ENCODE measurements at regions not wholly inside any gene's neighbourhood (a gene's known extent, or its start where the extent isn't known, plus 50 kb on each side); places are given as distances from the start of the nearest gene placed in this dataset.
A peak's percentile ranks its signal among the peaks of the same experiment; 100 is the strongest.

DNA sequence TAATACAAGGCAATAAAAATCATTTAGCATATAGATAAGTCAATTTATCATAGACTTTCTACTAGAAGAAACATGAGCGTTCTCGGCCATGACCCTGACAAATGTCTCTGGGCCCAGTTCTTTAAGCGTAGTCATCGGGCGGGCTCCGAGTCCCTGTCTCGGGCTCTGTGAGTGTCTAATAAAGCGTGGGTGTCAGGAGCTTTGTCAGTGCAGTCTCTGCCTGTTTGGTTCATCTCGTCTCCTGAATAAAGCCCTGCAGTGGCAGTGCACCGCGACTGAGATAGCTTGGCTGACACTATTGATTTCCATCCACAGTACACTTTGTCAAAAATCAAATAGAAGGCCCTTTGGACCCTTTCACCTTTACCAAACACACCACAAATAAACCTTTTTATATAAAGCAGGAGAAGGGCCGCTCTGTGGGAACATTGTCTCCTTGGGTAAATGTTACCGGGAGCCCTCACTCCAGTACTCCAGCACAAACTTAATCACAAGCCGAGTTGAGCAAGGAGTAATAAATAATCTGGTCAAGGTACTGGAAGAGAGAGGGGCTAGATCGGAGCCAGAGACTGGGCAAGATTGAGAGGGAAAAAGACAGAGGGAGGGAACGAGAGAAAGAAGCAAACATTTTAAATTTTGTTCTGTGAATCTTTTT, 368.2 kb upstream of the TSHZ3 start:
- DNase-seq, result no peak

GRCh38 chr19:31718032-31718431, 368.8 kb upstream of the TSHZ3 start:
- no peak for DNase-seq

DNA sequence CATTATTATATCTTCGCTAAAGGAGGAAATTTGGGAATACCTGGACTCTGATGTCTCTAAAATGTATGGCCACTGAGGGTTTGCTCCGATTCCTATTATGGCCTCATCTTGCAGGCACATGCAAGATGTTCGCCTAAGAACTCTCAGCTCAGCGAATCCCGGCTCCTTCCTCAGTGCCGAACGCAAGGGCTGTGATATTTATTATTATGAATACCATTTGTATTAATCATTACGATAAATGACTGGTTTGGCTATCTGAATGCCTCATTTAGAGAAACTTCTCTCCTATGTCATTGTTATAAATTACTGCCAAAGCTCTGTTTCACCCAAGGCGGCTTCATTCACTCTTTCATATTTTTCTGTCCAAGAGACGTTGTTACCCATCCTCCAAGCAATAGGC, 369.7 kb upstream of the TSHZ3 start:
- DNase-seq, result no peak

- no peak for DNase-seq
These were observed 373.9 kb upstream of the TSHZ3 start for GRCh38 chr19:31723101-31723500.

GRCh38 chr19:31725051-31725450, 375.8 kb upstream of the TSHZ3 start:
- no peak for DNase-seq

DNA sequence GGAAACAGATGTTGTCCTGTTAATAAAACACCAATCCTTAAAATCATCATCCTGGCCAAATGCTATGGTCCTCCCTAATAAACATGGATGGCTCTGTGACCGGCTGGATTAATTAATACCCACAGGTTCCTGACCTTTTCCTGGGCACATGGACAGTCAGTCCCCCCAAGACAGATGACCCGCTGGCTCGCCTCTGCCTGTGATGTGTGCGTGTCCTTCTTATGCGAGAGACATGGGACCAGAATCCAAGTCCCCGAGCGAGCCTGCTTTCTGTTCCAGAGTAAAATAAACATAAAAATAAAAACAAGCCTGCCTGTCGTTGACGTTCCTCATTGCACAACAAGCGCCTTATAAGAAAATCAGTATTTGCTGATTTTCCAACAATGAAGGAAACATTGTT, 378.3 kb upstream of the TSHZ3 start:
- DNase-seq, result no peak

DNA sequence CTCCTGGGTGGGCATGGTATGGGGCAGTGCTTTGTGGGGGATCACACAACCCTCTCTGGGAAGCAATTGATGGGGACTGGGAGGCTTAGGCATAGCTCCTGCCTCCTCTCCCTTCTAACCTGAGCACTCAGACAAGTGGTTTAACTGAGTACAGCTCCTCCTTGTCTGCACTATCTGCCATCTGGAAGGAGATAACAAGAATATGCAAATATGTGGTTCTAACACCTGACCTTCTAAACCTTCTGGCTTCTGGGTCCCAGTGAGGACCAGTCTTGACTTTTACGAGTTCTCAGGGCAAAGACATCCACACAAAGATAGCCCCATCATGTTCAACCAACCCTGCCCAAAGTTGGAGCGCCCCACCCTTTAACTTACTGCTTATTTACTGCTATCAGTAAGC, 381.0 kb upstream of the TSHZ3 start:
- DNase-seq, result no peak

GRCh38 chr19:31733591-31733990, 384.4 kb upstream of the TSHZ3 start:
- DNase-seq, result no peak

DNA sequence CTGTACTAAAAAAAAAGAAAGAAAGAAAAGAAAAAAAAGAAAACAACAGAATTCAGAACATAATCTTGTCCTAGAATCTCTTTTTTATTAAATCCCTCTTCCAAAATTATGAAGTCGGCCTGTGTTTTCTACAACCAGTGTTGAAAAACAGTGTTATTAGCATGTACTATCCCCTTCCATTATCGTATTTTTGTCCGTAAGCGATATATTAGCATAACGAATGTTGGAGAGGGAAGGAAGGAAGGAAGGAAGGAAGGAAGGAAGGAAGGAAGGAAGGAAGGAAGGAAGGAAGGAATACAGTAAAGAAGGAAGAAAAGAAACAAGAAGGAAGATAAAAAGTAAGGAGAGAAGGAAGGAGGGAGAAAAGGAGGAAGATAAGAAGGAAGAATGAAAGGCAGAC, 393.0 kb upstream of the TSHZ3 start:
- no peak for DNase-seq

DNA sequence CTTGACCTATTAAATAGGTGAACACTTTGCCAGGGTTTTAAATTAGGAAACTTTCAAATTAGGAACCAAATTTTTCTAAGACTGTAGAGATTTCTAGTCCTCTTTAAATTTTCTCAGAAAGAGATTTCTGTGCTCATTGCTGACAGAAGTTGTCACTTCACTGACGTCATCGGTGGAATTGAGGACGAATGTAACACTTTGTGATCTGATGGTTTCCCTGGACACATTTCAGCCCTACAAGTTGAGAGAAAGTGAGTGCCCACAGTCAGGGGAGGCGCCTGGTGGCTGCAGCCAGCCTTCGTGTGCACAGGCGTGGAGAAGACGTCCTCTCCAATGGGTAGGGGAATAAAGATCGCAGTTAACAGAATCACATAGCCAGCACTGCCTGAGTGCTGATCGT, 396.5 kb upstream of the TSHZ3 start:
- DNase-seq, result no peak

DNA sequence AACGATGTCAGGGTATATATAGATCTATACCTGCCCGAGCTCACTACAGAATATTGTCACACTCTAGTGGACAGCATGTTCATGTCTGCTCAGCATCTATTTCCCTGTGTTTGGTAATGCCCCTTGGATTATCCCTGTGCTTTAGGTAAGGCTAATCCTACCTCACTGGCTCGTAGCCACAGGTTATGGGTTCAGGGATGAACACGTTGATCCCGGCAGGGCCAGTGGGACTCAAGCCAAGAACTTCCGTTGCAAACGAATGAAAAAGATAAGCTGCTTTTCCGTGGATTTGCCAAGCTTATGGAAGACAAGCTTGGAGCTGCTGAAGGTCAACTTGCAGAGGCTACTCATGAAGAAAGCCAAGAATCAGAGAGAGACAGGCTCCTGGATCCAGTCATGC, 400.0 kb upstream of the TSHZ3 start:
- DNase-seq, result no peak

- no peak for DNase-seq
These were observed 410.1 kb upstream of the TSHZ3 start for GRCh38 chr19:31759359-31759758.

GRCh38 chr19:31761281-31761913, 412.2 kb upstream of the TSHZ3 start:
- no peak for DNase-seq

DNA sequence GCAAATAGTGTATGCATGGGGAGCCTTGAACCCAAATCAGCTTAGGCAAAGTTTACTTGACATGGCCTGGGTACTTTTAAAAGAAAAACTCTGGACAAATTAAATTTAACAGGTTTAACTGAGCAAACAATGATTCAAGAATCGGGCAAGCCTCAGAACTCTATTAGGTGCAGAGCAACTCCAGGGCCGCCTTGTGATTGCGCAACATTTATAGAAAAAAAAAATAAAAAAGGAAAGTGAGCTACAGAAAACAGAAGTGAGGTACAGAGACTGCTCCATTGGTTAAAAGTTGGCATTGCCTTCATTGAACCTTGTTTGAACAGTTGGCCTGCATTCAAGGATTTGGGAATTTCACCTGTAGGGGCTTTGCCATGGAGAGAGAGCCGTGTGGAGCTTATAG, 421.0 kb upstream of the TSHZ3 start:
- DNase-seq, result no peak

DNA sequence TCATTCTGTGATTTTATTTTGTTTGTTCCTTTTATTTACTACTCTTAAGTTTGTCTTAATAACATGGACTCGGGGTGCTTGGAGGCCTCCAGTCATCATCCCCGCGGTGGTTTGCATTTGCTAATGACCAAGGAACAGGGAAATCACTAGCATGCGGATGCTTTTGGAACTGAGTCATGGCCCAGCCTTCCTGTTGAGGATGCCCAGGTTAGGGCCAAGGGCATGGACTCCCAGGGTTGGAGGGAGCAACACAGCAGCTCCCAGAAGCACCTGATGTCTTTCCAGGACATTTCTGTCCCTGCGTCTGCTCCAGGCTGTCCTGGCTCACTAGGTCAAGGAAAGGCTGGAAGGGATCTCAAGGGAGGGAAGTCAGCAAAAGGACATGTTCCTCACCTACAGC, 423.7 kb upstream of the TSHZ3 start:
- DNase-seq, result no peak

DNA sequence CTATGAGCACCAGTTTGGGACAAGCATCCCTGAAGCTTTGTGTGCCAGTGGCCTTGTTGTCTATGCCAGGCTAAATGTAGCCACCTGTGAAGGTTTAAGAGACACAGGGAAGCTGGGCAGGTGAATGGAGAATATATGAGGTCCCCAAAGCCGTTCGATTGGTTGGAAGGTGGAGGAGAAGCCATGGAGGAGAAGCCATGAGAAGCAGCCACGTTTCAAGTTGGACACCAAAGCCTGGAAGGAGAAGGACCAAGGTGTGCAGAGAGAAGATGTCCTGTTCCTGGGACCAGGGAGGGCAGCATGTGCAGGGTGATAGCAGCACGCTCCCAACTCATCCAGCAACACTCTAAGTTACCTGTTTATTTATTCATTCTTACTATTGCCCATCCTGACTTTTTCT, 432.3 kb upstream of the TSHZ3 start:
- no peak for DNase-seq

GRCh38 chr19:31783592-31783991, 434.4 kb upstream of the TSHZ3 start:
- no peak for DNase-seq

GRCh38 chr19:31784671-31785101, 435.4 kb upstream of the TSHZ3 start:
- peak; percentile 8 for DNase-seq

DNA sequence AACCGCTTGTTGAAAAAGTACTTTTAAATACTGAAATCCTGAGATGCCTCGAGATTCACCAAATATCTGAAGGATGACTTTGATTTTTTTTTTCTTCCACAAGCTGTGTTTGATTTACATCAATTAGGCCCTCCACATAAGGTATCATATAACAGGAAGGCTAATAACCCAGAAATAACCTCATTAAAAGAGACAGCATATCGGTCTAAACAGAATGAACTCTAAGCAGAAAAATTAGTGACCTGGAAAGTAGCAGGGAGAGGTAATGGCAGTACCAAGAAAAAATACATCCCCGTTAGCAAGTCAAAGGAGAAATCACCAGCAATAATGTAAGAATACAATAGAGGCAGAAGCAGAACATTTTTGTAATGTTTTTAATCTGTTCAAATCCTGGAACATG, 452.4 kb upstream of the TSHZ3 start:
- no peak for DNase-seq

DNA sequence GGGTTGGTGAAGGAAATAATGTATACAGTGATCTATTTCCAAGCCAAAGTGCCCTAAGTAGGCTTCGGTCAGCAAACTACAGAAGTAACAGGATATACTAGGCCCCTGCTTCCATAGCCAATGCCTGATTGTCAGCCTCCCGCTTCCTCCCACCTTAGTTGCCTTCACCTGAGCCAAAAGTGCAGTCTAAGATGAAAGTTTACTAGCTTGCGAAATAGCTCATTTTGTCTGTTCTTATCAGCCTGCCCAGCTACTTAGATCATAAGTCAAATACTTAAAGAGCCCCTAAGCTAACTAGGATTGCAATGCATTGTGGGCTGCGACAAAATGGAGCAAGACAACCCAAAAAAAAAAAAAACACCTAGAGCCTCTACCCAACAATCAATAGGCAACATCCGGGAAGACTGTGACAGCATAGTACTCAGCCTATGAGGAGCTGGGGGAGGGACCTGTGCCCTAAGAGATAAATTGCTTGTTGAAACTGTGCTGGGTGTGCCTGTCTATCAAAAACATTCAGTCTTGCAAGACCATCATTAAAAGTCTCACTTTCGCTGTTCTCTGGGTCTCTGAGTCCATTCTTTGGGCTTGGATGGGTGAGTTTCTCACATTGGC, 454.7 kb upstream of the TSHZ3 start:
- DNase-seq, result no peak

DNA sequence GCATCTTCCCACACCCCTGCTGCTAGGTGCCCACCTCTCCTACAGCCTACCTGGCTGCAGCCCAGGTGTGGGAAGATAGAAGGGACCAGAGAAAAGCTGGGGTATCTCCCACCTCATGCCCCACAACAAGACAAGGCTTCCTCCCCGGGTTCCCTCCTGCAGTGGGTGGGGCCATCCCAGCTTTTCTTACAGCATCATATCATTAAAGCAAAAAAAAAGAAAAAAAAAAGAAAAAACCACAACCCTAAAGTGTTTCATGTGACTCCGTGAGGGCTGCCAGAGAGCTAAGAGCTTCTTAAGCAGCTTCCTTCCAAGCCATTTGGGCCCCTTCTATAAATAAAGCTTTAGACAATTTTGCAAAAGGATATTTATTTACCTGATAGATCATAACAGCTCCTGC, 455.4 kb upstream of the TSHZ3 start:
- no peak for DNase-seq

GRCh38 chr19:31810536-31811109, 461.4 kb upstream of the TSHZ3 start:
- DNase-seq, result no peak

GRCh38 chr19:31817971-31818797, 468.9 kb upstream of the TSHZ3 start:
- peak; percentile 5 for DNase-seq
